SK-N-SH treated with all-trans-retinoic acid at 6 μM for 48 hours (cell line): ENCODE measurements at regions not wholly inside any gene's neighbourhood (a gene's known extent, or its start where the extent isn't known, plus 50 kb on each side); places are given as distances from the start of the nearest gene placed in this dataset.

Experiments
- GLIS3 ChIP-seq: fragments of 250-450 bp; sonication (Bioruptor Pico); IDR thresholded peaks from 2 replicates; pipeline ENCODE4 v1.5.0; 2020; ENCODE audit warnings: mild to moderate bottlenecking, moderate library complexity
- ZNF8 ChIP-seq: fragments of 450-650 bp; formaldehyde crosslinking; IDR thresholded peaks from 2 replicates; pipeline ENCODE4 v1.5.0; 2020; ENCODE audit warnings: mild to moderate bottlenecking, moderate library complexity
- TF ChIP-seq, protein P1 (sequence below): fragments of 250-450 bp; sonication (Bioruptor Pico); IDR thresholded peaks from 2 replicates; pipeline ENCODE4 v1.8.0; 2020; ENCODE audit warnings: mild to moderate bottlenecking, moderate library complexity, borderline replicate concordance
- TF ChIP-seq, protein P2 (sequence below): fragments of 250-450 bp; sonication (Bioruptor Pico); IDR thresholded peaks from 2 replicates; pipeline ENCODE4 v1.5.1; 2020; ENCODE audit warnings: low read depth, mild to moderate bottlenecking, moderate library complexity

- TF ChIP-seq, protein P1, sequence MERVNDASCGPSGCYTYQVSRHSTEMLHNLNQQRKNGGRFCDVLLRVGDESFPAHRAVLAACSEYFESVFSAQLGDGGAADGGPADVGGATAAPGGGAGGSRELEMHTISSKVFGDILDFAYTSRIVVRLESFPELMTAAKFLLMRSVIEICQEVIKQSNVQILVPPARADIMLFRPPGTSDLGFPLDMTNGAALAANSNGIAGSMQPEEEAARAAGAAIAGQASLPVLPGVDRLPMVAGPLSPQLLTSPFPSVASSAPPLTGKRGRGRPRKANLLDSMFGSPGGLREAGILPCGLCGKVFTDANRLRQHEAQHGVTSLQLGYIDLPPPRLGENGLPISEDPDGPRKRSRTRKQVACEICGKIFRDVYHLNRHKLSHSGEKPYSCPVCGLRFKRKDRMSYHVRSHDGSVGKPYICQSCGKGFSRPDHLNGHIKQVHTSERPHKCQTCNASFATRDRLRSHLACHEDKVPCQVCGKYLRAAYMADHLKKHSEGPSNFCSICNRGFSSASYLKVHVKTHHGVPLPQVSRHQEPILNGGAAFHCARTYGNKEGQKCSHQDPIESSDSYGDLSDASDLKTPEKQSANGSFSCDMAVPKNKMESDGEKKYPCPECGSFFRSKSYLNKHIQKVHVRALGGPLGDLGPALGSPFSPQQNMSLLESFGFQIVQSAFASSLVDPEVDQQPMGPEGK (CRISPR knock-in tag), result no peak
- TF ChIP-seq, protein P2, sequence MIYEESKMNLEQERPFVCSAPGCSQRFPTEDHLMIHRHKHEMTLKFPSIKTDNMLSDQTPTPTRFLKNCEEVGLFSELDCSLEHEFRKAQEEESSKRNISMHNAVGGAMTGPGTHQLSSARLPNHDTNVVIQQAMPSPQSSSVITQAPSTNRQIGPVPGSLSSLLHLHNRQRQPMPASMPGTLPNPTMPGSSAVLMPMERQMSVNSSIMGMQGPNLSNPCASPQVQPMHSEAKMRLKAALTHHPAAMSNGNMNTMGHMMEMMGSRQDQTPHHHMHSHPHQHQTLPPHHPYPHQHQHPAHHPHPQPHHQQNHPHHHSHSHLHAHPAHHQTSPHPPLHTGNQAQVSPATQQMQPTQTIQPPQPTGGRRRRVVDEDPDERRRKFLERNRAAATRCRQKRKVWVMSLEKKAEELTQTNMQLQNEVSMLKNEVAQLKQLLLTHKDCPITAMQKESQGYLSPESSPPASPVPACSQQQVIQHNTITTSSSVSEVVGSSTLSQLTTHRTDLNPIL (CRISPR knock-in tag), result no peak
- TF ChIP-seq ZNF8 (CRISPR knock-in tag) (no peak), GLIS3 (CRISPR knock-in tag) (no peak)
These were observed 789.1 kb upstream of the HS3ST5 start for GRCh38 chr6:115131709-115132490.
